K562 (cell line): ENCODE measurements at regions not wholly inside any gene's neighbourhood (a gene's known extent, or its start where the extent isn't known, plus 50 kb on each side); places are given as distances from the start of the nearest gene placed in this dataset.

Experiments used
- ATAC-seq: fragments of 200-7000 bp; cut with Tn5 transposase; 3 replicates; pipeline ENCODE4 v1.9.1; 2020; ENCODE audit warnings: moderate library complexity
- BruUV-seq: library from RNA; stranded (reverse); fragments of 400-500 nt; replicated peaks from 2 replicates; lab custom pipeline; 2021; lab: Mats Ljungman, UMichigan
- CTCF ChIA-PET: fragments of 300-600 bp; formaldehyde crosslinking; extraction: SDS; loops from one replicate; lab custom pipeline; 2021; ENCODE audit warnings: low intra/inter-chr PET ratio; lab: Yijun Ruan, JAX
- POLR2A ChIA-PET: fragments of 300-600, 350-650 bp; sonication (Branson Sonifier 250); formaldehyde crosslinking; extraction: SDS; loops from one replicate; lab custom pipeline; 2021; ENCODE audit warnings: antibody characterized with exemption, inconsistent platforms; lab: Yijun Ruan, JAX
- DNase-seq, 4 experiments: peaks; one replicate each; pipeline versions ENCODE4 v3.0.0 to v3.0.0-alpha.2; 2011 to 2018; ENCODE audit warnings: low spot score in 3 of 4, mixed read lengths in 3 of 4; ENCODE audit errors: extremely low read depth in 1 of 4
- FAIRE-seq: peaks from 2 replicates; lab custom pipeline; 2011; peaks lifted over from hg19 to GRCh38; lab: Jason Lieb, UNC
- H2AFZ ChIP-seq: 2 replicates; pipeline ENCODE4 v1.6.0; 2011; ENCODE audit warnings: low read depth, low read length, control low read depth, inconsistent platforms
- H3K27ac ChIP-seq: fragments of 200-600 bp; 3 replicates; pipeline ENCODE4 v1.8.0; 2011; ENCODE audit warnings: low read depth, mild to moderate bottlenecking, control low read depth, inconsistent platforms, low read length, moderate library complexity, mixed read lengths; ENCODE audit errors: extremely low read depth
- H3K27me3 ChIP-seq, 2 experiments: fragments of 300-600 bp in 1 of 2; 2 replicates in 1 of 2; 3 replicates in 1 of 2; pipeline versions ENCODE4 v1.6.0 to v1.8.0; 2011; ENCODE audit warnings: inconsistent platforms in 2 of 2, low read length in 2 of 2, mild to moderate bottlenecking in 1 of 2, mixed read lengths in 1 of 2, moderate library complexity in 1 of 2; ENCODE audit not compliant: control insufficient read depth in 2 of 2, insufficient read depth in 2 of 2
- H3K36me3 ChIP-seq: fragments of 300-600 bp; 3 replicates; pipeline ENCODE4 v1.8.0; 2011; ENCODE audit warnings: mild to moderate bottlenecking, low read length, inconsistent platforms; ENCODE audit not compliant: control insufficient read depth, insufficient read depth
- H3K4me1 ChIP-seq, 2 experiments: fragments of 200-600 bp in 1 of 2; replicated peaks in 1 of 2; 2 replicates in 1 of 2; 3 replicates in 1 of 2; pipeline versions ENCODE4 v1.5.1 to v1.8.0; 2011; ENCODE audit warnings: inconsistent platforms in 2 of 2, low read length in 2 of 2, mild to moderate bottlenecking in 1 of 2, mixed read lengths in 1 of 2, moderate library complexity in 1 of 2; ENCODE audit not compliant: control insufficient read depth in 2 of 2, insufficient read depth in 2 of 2
- H3K4me2 ChIP-seq: 2 replicates; pipeline ENCODE4 v1.6.1; 2011; ENCODE audit warnings: low read length, control low read depth, inconsistent platforms, mixed read lengths; ENCODE audit not compliant: insufficient read depth
- H3K4me3 ChIP-seq: fragments of 200-600 bp; sonication (generic), shearing (Covaris generic); 2 replicates; pipeline ENCODE4 v1.5.1; 2016; ENCODE audit warnings: control low read depth, inconsistent platforms
- H3K79me2 ChIP-seq: fragments of 200-600 bp; 3 replicates; pipeline ENCODE4 v1.8.0; 2011; ENCODE audit warnings: low read length, inconsistent platforms; ENCODE audit not compliant: control insufficient read depth, insufficient read depth
- H3K9ac ChIP-seq, 2 experiments: 2 replicates each; pipeline versions ENCODE4 v1.6.0 to v1.6.1; 2011; ENCODE audit warnings: low read depth in 2 of 2, low read length in 2 of 2, control low read depth in 1 of 2, inconsistent platforms in 1 of 2, mild to moderate bottlenecking in 1 of 2, mixed read lengths in 1 of 2; ENCODE audit not compliant: insufficient read depth in 1 of 2
- H3K9me1 ChIP-seq: one replicate; pipeline ENCODE4 v1.6.0; 2011; ENCODE audit warnings: inconsistent platforms, mild to moderate bottlenecking, low read length, moderate library complexity; ENCODE audit not compliant: control insufficient read depth, insufficient read depth
- H3K9me3 ChIP-seq: replicated peaks from 2 replicates; pipeline ENCODE4 v1.5.1; 2011; ENCODE audit warnings: low read depth, low read length, inconsistent platforms; ENCODE audit not compliant: control insufficient read depth, insufficient read depth
- H4K20me1 ChIP-seq: replicated peaks from 2 replicates; pipeline ENCODE4 v1.6.1; 2011; ENCODE audit warnings: low read length, inconsistent platforms, mixed read lengths; ENCODE audit not compliant: control insufficient read depth, insufficient read depth
- ARID2 ChIP-seq: fragments of 450-650 bp; IDR thresholded peaks from 2 replicates; pipeline ENCODE4 v1.6.1; 2017; ENCODE audit warnings: antibody characterized with exemption, mild to moderate bottlenecking
- ASH1L ChIP-seq: fragments of 450-650 bp; IDR thresholded peaks from 2 replicates; pipeline ENCODE4 v1.6.1; 2018; ENCODE audit warnings: borderline replicate concordance, mild to moderate bottlenecking, low read depth; ENCODE audit not compliant: partially characterized antibody
- BRF1 ChIP-seq: IDR thresholded peaks from 3 replicates; pipeline ENCODE4 v1.6.1; 2011; ENCODE audit warnings: borderline replicate concordance, mild to moderate bottlenecking; ENCODE audit not compliant: insufficient read length; ENCODE audit errors: extremely low read depth
- ELF1 ChIP-seq: fragments of 200-800 bp; sonication (Bioruptor generic); IDR thresholded peaks from 2 replicates; pipeline ENCODE4 v1.6.1; 2016; ENCODE audit warnings: missing genetic modification characterization, missing compliant biosample characterization
- FOXJ3 ChIP-seq: sonication (generic); formaldehyde crosslinking; IDR thresholded peaks from 2 replicates; pipeline ENCODE4 v1.4.0; 2020; ENCODE audit warnings: mild to moderate bottlenecking, missing genetic modification reagents
- HDAC6 ChIP-seq: IDR thresholded peaks from 2 replicates; pipeline ENCODE4 v1.6.1; 2012; ENCODE audit warnings: low read depth, mild to moderate bottlenecking, control low read depth, inconsistent platforms, low read length, moderate library complexity
- HNRNPUL1 ChIP-seq: fragments of 200-400 bp; formaldehyde crosslinking; IDR thresholded peaks from 2 replicates; pipeline ENCODE4 v1.6.1; 2017; ENCODE audit warnings: low read length
- POLR2B ChIP-seq: fragments of 450-650 bp; IDR thresholded peaks from 2 replicates; pipeline ENCODE4 v1.6.1; 2018; ENCODE audit warnings: low read depth; ENCODE audit not compliant: partially characterized antibody
- YBX1 ChIP-seq: fragments of 450-650 bp; IDR thresholded peaks from 2 replicates; pipeline ENCODE4 v1.7.1; 2016; ENCODE audit warnings: mild to moderate bottlenecking
- WGBS: fragments of 100-300 bp; shearing (Covaris generic); methylation state at CpG from one replicate; pipeline ENCODE4 v1.1.6; 2016; ENCODE audit warnings: low coverage, mixed read lengths; ENCODE audit not compliant: insufficient coverage; ENCODE audit errors: missing lambda C conversion rate; 5-methylcytosine and 5-hydroxymethylcytosine counted together
- in situ Hi-C: fragments of 300-500 bp; cut with MboI; formaldehyde crosslinking; loops from 4 replicates; pipeline ENCODE4 v1.15.0; 2018; ENCODE audit warnings: inconsistent platforms, mixed read lengths
- intact Hi-C: fragments of 100-400 bp; cut with micrococcal nuclease; formaldehyde crosslinking; loops from 2 replicates; pipeline ENCODE4 v1.14.2; 2022

DNA sequence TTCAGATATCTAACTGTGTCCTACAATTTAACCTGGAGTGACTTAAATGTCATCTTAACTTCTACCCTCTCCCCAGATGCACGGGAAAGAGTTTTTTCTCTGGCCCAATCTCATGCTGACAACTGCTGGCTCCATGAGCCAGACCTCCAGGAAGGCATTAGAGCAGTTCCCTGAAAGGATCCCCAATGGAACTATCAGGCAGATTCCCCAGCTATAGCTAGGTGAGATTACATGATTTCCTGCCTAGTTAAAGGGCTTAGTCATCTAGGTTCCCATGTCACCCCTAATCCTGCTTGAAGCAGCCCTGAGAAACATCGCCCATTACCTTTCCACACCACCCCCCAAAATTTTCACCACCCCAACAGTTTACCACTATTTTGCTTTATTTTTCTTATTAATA lies 373.5 kb upstream of the TRPC7 start:
- H3K4me3 ChIP-seq, result no peak overlapping the region
- H3K27me3 ChIP-seq, result no peaks in the 10 kb centered on the region
- FAIRE-seq (no peak), DNase-seq (no peak), ATAC-seq (no peak)
- TF ChIP-seq HNRNPUL1, result no peak
- TF ChIP-seq ARID2, result no peak
- TF ChIP-seq ELF1 (tag), result no peak
- no peak for TF ChIP-seq FOXJ3 (CRISPR knock-in tag)
- no peak overlapping the region for H3K9ac ChIP-seq
- 8% methylated on average over 2 of the region's 2 CpGs for WGBS
- no TSS peak for BruUV-seq
- H3K4me1 ChIP-seq, result no peaks in the 10 kb centered on the region
- no peaks in the 10 kb centered on the region for H4K20me1 ChIP-seq
- ChIA-PET CTCF (no interaction called here), POLR2A (no interaction called here)
- H3K36me3 ChIP-seq, result no peaks in the 10 kb centered on the region
- H3K4me2 ChIP-seq, result no peak overlapping the region
- intact Hi-C loops (no loop called here), in situ Hi-C loops (no loop called here)
- no peaks in the 10 kb centered on the region; the same call in 1 of the 2 replicates for H3K9me3 ChIP-seq
- H3K9me1 ChIP-seq, result no peaks in the 10 kb centered on the region
- H2AFZ ChIP-seq, result no peak overlapping the region
- no peak overlapping the region for H3K27ac ChIP-seq
- no peaks in the 10 kb centered on the region for H3K79me2 ChIP-seq

DNA sequence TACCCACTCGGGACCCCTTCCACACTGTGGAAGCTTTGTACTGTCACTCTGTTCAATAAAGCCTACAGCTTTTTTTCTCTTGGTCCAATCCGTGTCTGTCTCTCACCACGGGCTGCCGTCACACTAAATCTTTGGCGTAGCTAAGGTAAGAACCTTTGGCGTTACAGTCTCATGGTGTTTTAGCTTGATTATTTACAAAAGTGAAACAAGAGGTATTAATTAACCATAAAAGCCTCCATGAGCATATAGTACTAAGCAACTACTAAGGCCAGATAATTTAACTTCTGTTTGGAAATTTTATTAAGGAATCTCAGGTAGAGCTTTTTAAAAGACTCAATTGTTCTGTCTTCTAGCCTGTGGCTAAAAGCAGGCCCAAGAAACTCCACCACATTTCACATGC lies 370.7 kb upstream of the TRPC7 start:
- Histone ChIP-seq H4K20me1 (no peaks in the 10 kb centered on the region), H3K9ac (no peak overlapping the region), H3K4me2 (no peak overlapping the region), H3K79me2 (no peaks in the 10 kb centered on the region), H2AFZ (no peak overlapping the region), H3K9me1 (no peaks in the 10 kb centered on the region), H3K4me1 (no peaks in the 10 kb centered on the region), H3K27ac (no peak overlapping the region), H3K9me3 (no peaks in the 10 kb centered on the region; the same call in 1 of the 2 replicates), H3K36me3 (no peaks in the 10 kb centered on the region), H3K4me3 (no peak overlapping the region), H3K27me3 (no peaks in the 10 kb centered on the region)
- WGBS, result 34% methylated on average over 6 of the region's 6 CpGs
- ChIA-PET CTCF (no interaction called here), POLR2A (no interaction called here)
- DNase-seq, result no peak
- in situ Hi-C loops (no loop called here), intact Hi-C loops (no loop called here)
- FAIRE-seq, result no peak
- BruUV-seq, result no TSS peak
- ATAC-seq, result no peak
- TF ChIP-seq ASH1L, result no peak
- no peak for TF ChIP-seq BRF1
- no peak for TF ChIP-seq HDAC6
- TF ChIP-seq POLR2B, result no peak
- TF ChIP-seq YBX1, result no peak
